ENCODE measurements at regions not wholly inside any gene's neighbourhood (a gene's known extent, or its start where the extent isn't known, plus 50 kb on each side); places are given as distances from the start of the nearest gene placed in this dataset.

GRCh38 chr11:45382133-45382878, 96.2 kb upstream of the SYT13 start:
- no peak for TF ChIP-seq ZFP3 (CRISPR knock-in tag; IDR thresholded peaks at IDR 0.05)
- no peak for TF ChIP-seq ZFP30 (CRISPR knock-in tag; IDR thresholded peaks at IDR 0.05)
- no peak for TF ChIP-seq BACH2 (CRISPR knock-in tag; IDR thresholded peaks at IDR 0.05; ENCODE audit: borderline replicate concordance)
- no peak for TF ChIP-seq CREB5 (CRISPR knock-in tag; IDR thresholded peaks at IDR 0.05; ENCODE audit: low read depth)
- no peak for TF ChIP-seq RARB (CRISPR knock-in tag; IDR thresholded peaks at IDR 0.05)
- TF ChIP-seq ISL1 (CRISPR knock-in tag; IDR thresholded peaks at IDR 0.05): no peak
- no peak for TF ChIP-seq TOX (CRISPR knock-in tag; IDR thresholded peaks at IDR 0.05; ENCODE audit: borderline replicate concordance)
- TF ChIP-seq TSHZ2 (CRISPR knock-in tag; IDR thresholded peaks at IDR 0.05): no peak
- no peak for TF ChIP-seq ZNF8 (CRISPR knock-in tag; IDR thresholded peaks at IDR 0.05)
- TF ChIP-seq ARNTL (CRISPR knock-in tag; IDR thresholded peaks at IDR 0.05; ENCODE audit: borderline replicate concordance, low read depth): no peak
- no peak for TF ChIP-seq PATZ1 (CRISPR knock-in tag; IDR thresholded peaks at IDR 0.05; ENCODE audit: borderline replicate concordance)
- TF ChIP-seq ZNF70 (CRISPR knock-in tag; IDR thresholded peaks at IDR 0.05): no peak
- TF ChIP-seq CSRNP3 (CRISPR knock-in tag; IDR thresholded peaks at IDR 0.05): no peak
